ENCODE measurements at regions not wholly inside any gene's neighbourhood (a gene's known extent, or its start where the extent isn't known, plus 50 kb on each side); places are given as distances from the start of the nearest gene placed in this dataset.

DNA sequence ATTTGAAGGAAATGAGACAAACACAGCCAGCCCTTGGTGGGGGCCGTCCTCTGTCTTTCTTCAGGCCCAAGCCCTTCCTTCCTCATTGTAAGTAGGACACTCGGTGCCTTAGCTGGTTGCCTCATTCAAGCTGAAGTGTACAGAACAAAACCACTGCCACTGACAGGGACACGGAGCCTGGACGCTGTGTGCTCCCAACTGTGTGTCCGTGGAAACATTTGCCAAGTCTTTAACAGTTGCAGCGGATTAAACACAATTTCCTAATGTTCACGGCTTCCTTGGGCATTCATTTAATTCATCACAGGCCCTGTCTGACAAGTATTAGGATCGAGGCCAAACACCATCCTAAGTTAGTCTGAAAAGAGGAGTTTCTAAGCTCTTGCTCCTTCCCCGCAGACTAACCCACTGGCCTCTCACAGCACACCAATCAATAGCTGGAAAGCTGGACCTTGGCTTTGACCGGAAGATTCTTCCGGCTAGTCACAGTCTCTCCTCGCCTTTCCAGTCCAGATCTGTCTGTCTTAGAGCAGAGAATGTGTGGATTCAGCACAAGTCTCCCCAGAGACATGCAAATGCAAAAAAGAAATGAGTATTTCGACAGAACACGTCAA lies 68.7 kb upstream of the ACSL3 start:
- no peak overlapping the region for H3K4me3 Mint-ChIP-seq
- peaks cover 13% of the 10 kb centered on the region for H3K4me1 Mint-ChIP-seq
- no peaks in the 10 kb centered on the region for H3K36me3 Mint-ChIP-seq
- peaks cover 1% of the 10 kb centered on the region for H3K27me3 Mint-ChIP-seq
- H3K9me3 Mint-ChIP-seq, result no peaks in the 10 kb centered on the region
- no peak overlapping the region for H3K27ac Mint-ChIP-seq

DNA sequence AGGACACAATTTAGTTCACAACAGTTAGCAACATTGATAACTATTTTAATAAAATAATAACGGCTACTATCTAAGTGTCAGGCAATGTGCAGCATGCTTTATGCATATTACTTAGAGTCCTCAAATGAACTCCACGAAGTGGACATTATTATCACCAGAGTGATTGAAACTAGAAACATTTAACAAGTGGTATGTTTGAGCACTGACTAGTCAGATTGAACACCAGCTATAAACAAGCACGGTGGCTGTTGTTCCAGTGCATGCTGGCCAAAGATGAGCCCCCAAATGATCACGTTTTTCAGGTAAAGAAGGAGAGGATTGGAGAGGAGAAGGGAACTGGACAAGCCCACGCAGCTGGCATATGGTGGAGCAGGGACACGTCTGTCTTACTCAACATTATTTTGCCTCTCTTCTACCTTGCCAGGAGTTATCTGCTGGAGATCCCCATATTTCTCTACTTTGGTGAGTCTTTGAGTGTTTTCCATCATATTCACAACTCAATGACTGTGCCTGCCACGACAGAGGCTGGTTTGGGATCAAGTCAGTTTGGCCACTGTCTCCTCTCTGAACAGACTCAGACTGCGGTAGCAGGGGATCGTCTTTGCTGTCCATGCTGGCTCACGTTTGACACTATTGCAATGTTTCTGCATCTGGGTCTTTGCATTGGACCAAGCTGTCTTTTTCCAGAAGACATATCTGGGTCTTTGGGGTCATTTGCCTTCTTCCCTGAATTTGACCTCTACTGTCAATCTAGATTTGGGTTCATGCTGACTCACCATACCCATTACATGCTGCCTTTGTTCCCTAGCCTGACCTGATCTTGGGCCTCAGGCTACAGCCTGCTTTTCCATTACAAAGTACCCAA lies 66.0 kb upstream of the ACSL3 start:
- Mint-ChIP-seq H3K9me3 (no peaks in the 10 kb centered on the region), H3K27ac (no peak overlapping the region), H3K27me3 (peaks cover 1% of the 10 kb centered on the region), H3K4me3 (no peak overlapping the region), H3K36me3 (no peaks in the 10 kb centered on the region), H3K4me1 (peaks cover 2% of the 10 kb centered on the region)

DNA sequence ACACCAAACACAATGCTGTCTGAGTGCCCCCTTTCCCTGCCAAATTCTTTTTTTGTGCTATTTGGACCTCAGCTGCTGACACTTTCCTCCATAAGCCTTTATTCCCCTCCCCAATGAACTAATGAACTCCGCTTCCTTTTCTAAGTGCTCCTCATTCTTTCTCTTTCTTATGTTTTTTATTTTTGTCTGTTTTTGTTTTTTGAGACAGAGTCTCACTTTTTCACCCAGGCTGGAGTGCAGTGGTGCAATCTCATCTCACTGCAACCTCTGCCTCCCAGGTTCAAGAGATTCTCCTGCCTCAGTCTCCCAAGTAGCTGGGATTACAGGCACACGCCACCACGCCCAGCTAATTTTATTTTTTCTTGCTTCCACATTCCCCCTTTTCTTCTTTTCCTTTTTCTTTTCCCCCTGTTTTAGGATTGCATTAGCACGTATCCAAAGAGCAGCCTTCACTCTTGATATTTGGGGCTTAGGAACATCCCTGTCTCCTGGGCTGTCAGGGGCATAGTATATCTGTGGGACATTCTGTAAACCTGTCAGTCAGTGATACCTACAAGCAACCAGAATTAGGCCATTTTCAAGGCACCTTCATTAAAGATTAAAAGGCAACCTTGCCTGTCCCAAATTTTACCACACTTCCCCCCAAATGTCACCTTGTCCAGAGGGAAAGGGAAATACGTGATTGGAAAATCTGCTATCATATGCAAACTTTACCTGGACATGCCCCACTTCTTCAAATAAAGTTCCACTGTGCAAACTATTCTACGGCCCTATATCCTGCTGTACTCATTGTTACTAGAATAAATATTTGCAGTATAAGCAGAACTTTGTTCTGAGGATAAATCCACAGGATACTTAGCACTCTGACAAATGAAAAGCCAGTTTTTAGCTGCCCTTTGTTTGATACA lies 65.1 kb upstream of the ACSL3 start:
- no peaks in the 10 kb centered on the region for H3K36me3 Mint-ChIP-seq
- H3K27ac Mint-ChIP-seq, result peak overlapping the region; percentile 26
- H3K9me3 Mint-ChIP-seq, result no peaks in the 10 kb centered on the region
- no peak overlapping the region for H3K4me3 Mint-ChIP-seq
- H3K27me3 Mint-ChIP-seq, result peaks cover 1% of the 10 kb centered on the region
- H3K4me1 Mint-ChIP-seq, result no peaks in the 10 kb centered on the region

DNA sequence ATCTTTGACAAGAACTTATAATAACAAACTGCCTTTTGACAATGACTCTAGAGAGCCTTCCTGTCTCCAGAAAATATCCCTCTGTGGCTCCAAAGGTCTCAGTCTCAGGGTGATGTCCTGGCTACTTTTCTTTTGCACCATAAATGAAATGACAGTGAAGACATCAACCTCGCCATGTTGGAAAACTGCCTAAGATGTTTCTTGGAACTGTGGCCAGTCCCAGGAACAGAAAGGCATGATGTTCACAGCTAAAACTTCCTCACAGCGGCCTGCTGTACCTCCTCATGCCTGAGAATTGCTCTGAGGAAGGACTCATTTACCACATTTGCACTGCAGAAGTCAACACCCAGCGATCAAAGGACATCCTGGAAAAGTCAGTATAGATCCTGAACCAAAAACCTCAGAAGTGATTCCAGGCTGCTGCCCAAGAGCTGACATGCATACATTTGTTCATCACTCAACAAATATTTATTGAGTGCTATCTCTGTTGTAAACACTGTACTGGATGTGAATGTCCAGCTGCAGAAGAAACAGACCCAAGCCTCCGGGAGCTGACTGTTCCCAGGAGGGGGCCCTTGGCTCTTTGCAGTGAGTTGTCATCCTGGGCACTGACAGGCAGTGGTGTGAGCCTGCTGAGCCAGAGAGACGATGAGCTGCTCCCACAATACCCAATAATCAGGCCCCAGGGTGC lies 64.3 kb upstream of the ACSL3 start:
- no peaks in the 10 kb centered on the region for H3K9me3 Mint-ChIP-seq
- no peak overlapping the region for H3K4me3 Mint-ChIP-seq
- H3K27me3 Mint-ChIP-seq, result peaks cover 1% of the 10 kb centered on the region
- no peaks in the 10 kb centered on the region for H3K36me3 Mint-ChIP-seq
- peak overlapping the region; percentile 26 for H3K27ac Mint-ChIP-seq
- H3K4me1 Mint-ChIP-seq, result no peaks in the 10 kb centered on the region

DNA sequence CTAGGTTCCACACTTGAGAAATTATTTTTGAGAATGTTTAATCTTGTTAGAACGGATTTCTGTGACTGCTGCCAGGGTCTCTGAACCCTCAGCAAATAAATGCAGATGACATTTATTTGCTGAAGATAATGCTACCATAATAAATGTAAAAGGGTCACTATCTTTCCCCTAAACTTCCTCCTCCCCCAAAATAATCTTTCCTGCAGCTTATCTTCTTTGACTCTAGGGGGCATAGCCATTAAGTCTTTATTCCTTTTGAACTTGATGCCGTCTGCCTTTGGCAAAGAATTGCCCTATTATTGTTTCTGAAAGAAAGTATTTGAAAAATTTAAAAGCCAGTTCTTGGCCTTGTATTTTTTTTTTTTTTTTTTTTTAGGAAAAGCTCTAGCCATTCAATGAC lies 63.6 kb upstream of the ACSL3 start:
- Mint-ChIP-seq H3K27ac (no peak overlapping the region), H3K4me1 (no peaks in the 10 kb centered on the region), H3K9me3 (no peaks in the 10 kb centered on the region), H3K27me3 (peaks cover 1% of the 10 kb centered on the region), H3K36me3 (no peaks in the 10 kb centered on the region), H3K4me3 (no peak overlapping the region)

DNA sequence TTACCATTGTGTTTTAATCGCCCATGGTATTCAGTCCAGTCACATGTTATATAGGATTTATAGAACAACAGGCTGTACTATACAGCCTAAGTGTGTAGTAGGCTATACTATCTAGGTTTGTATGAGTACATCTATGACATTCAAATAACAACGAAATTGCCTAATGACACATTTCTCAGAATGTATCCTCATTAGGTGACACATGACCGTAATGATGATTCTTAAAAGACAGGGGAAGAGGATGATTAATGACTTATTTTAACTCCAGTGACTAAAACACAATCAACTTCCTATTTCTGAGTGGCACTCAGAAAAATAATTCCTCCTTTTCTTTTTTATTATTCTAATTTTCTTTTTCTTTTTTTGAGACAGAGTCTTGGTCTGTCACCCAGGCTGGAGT lies 63.0 kb upstream of the ACSL3 start:
- Mint-ChIP-seq H3K27me3 (peaks cover 1% of the 10 kb centered on the region), H3K4me3 (no peak overlapping the region), H3K36me3 (no peaks in the 10 kb centered on the region), H3K4me1 (no peaks in the 10 kb centered on the region), H3K9me3 (no peaks in the 10 kb centered on the region), H3K27ac (no peak overlapping the region)

DNA sequence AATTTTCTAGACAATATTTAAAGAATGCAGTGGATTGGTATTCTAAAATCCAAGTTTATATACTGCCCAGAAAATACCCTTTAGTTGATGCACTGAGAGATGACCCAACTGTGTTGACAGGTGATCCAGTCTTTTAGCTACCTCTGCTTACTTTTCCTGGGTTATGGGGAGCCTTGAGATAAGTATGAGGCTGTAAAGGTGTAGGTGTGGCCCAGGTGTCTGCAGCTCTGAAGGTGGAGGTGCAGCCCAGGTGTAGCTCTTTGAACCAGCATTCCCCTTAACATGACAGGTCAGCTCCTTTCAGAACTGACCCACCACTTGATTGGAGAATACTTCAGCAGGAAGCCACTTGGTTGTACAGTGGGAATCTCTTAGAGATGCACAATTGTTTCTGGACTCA lies 62.3 kb upstream of the ACSL3 start:
- Mint-ChIP-seq H3K36me3 (no peaks in the 10 kb centered on the region), H3K4me1 (no peaks in the 10 kb centered on the region), H3K27me3 (peaks cover 1% of the 10 kb centered on the region), H3K4me3 (no peak overlapping the region), H3K9me3 (no peaks in the 10 kb centered on the region), H3K27ac (no peak overlapping the region)

DNA sequence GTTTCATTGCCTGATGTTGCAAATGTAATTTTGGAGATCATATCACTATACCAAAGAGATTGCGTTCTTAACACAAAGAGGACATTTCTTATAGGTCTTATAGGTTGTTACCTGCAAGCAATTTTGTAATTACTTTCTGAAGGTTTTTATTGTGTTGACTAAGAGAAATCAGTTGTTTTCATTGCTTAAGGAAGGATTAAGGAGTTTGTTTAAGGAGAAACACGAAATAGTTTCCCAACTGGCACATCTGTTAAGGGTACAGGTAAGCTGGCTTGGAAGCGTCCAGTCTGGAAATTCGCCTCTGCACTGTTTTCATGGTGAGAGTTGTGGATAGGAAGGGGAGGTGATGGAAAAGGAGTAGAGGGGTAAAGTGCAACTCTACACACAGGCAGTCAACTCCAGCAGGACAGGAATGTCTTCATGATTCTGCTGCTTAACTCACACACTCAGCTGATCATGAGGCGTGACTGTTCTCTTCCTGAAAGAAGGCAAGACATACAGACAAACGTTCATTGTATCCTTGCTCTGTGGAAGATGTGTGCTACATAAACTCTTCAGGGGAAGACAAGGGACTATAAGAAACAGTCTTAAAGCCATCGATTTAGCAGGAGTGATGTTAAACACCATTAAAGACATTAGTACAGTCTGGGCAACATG lies 61.4 kb upstream of the ACSL3 start:
- Mint-ChIP-seq H3K4me1 (no peaks in the 10 kb centered on the region), H3K4me3 (no peak overlapping the region), H3K27me3 (no peaks in the 10 kb centered on the region), H3K27ac (no peak overlapping the region), H3K36me3 (no peaks in the 10 kb centered on the region), H3K9me3 (no peaks in the 10 kb centered on the region)

DNA sequence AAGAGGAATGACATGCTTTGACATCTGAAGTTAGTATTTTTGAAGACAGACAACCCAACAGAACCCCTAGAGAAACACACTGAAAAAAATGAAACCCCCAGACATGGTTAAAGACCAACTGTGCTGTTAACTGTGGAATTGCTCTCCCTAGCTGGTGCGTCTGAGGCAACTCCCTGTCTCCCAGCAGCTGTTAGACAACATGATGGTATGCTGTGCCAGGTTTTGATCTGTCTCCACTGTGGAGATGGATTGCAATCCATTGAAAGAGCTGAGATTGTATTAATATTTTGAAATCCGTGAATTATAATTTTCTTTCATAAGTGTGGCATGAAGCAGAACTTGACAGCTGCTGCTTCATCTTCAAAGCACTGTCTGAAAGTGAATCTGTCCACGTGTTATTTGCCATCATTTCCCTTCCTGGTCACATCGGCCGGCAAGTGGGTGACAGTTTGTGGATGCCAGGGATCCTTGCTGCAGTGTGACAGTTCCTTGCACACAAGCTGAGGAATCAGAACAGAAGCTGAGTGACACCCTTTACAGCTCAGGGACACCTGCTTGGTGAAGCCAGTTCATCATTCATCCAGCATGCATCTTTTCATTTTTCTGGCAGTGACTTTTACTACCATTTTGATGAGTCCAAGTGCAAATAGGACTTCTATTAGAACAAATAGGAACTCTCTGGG lies 58.2 kb upstream of the ACSL3 start:
- no peaks in the 10 kb centered on the region for H3K4me1 Mint-ChIP-seq
- H3K36me3 Mint-ChIP-seq, result no peaks in the 10 kb centered on the region
- H3K27ac Mint-ChIP-seq, result no peak overlapping the region
- no peak overlapping the region for H3K4me3 Mint-ChIP-seq
- H3K9me3 Mint-ChIP-seq, result no peaks in the 10 kb centered on the region
- H3K27me3 Mint-ChIP-seq, result no peaks in the 10 kb centered on the region

DNA sequence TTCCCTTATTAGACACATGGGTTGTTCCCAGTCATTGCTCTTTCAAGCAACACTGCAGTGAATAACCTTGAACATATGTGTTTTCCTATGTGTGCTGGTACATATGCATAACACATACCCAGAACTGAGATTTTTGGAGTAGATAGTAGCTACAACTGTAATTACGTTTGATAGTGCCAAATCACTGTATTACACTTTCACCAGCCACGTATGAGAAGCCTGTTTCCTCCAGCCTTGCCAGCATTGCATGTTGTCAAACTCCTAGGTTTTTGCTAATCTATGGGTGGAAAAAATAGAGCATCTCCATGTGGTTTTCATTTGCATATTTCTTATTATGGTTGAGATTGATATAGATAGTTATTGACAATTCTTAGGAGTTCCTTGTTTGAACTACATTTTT lies 56.5 kb upstream of the ACSL3 start:
- Mint-ChIP-seq H3K27ac (no peak overlapping the region), H3K4me1 (no peaks in the 10 kb centered on the region), H3K4me3 (no peak overlapping the region), H3K9me3 (no peaks in the 10 kb centered on the region), H3K36me3 (no peaks in the 10 kb centered on the region), H3K27me3 (peaks cover 1% of the 10 kb centered on the region)

DNA sequence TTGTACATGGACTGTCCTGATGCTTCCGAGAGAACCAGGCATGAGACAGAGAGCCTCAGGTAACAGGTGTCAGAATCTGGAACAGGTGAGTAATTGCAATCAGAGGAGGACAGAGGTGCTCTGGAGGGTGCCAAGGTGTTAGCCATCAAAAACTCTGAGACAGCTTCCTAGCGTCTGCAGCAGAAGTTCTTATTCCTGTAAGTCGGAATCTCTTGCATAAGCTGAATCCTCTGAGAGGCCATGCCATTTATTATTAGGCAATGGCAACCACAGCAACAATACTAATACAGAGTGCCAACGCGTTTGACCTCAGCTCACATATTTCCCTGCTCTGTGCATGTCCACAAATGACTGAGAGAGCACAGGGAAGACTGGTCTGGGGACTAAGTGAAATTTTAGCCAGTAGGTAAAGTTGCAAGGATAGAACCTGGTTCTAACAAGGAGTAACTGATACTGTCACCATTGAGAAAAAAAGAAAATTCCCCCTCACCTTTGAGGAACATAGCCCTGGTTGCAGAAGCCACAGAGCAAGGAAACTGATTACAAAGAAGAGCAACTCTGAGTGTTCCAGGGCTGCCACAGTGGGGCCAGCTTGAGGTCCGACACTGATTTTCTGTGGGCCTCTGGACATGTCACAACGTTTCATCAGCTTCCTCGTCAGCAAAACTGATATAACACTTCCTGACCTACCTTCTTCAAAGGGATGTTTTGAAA lies 55.1 kb upstream of the ACSL3 start:
- Mint-ChIP-seq H3K4me1 (no peaks in the 10 kb centered on the region), H3K27me3 (peaks cover 1% of the 10 kb centered on the region), H3K9me3 (no peaks in the 10 kb centered on the region), H3K27ac (no peak overlapping the region), H3K4me3 (no peak overlapping the region), H3K36me3 (no peaks in the 10 kb centered on the region)

DNA sequence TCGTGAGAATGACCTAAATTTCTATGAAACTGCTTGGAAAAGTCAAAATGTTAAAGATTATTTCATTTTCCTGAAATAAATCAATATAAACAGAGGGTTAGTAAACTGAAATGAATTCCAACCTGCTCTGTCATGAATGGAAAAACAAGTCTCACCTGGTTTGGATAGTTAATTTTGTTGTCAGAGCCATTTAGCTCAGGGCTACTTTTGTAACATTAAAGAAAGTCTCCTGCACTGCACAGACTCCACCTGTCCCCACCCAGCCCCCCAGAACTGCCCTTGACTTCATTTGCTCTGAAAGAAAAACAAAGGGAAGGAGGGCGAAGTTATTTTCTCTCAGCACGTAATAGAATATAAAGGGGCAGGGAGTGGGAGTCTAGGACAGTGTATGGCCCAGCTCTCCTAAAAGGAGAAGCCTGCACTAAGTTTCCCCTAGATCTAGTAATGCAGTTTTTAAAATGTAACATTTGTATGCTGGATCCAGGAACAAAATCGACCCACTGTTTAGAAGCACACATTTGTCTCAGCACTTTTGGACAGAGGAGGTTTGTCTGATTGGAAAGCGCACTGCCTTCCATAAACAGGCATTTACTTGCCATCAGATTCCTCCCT lies 54.2 kb upstream of the ACSL3 start:
- Mint-ChIP-seq H3K9me3 (no peaks in the 10 kb centered on the region), H3K27ac (no peak overlapping the region), H3K4me1 (no peaks in the 10 kb centered on the region), H3K36me3 (no peaks in the 10 kb centered on the region), H3K27me3 (peaks cover 1% of the 10 kb centered on the region), H3K4me3 (no peak overlapping the region)

DNA sequence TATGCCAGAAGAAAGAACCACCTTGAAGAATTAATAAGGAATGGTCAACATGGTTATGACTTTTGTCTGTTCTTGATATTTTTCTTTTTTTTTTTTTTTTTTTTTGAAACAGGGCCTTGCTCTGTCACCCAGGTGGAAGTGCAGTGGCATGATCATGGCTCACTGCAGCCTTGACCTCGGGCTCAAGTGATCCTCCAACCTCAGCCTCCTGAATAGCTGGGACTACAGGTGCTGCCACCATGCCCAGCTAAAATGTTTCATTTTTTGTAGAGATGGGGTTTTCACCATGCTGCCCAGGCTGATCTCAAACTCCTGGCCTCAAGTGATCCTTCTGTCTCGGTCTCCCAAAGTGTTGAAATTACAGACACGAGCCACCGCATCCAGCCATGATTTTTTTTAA lies 53.4 kb upstream of the ACSL3 start:
- H3K9me3 Mint-ChIP-seq, result no peaks in the 10 kb centered on the region

DNA sequence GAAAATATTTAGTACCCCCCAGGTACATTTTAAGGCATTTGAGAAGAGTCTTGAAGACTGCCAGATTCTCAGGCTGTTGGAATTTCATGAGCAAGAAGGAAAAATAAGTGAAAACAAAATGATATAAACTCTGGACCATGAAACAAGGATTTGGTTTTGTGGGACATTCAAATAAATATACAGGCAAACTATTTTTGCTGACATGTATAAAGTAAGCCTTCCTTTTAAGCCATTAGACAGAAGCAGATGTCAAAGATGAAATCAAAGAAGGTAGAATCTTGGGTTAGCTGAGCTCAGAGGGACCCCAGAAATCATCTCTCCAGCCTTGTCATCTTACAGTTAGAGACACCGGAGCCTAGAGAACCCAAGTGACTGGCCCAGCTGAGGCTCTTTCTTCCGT lies 51.3 kb upstream of the ACSL3 start:
- H3K27ac Mint-ChIP-seq, result no peak overlapping the region
- H3K9me3 Mint-ChIP-seq, result no peaks in the 10 kb centered on the region
- no peaks in the 10 kb centered on the region for H3K4me1 Mint-ChIP-seq
- no peaks in the 10 kb centered on the region for H3K36me3 Mint-ChIP-seq
- no peak overlapping the region for H3K4me3 Mint-ChIP-seq
- peaks cover 1% of the 10 kb centered on the region for H3K27me3 Mint-ChIP-seq

More for the DNA sequence above, 53.4 kb upstream of the ACSL3 start:
- Mint-ChIP-seq H3K4me3 (no peak overlapping the region), H3K27ac (no peak overlapping the region), H3K36me3 (no peaks in the 10 kb centered on the region), H3K27me3 (peaks cover 1% of the 10 kb centered on the region), H3K4me1 (no peaks in the 10 kb centered on the region)
